ELR (cell line): ENCODE measurements at regions not wholly inside any gene's neighbourhood (a gene's known extent, or its start where the extent isn't known, plus 50 kb on each side); places are given as distances from the start of the nearest gene placed in this dataset.
"Not testable (repeated sequence)": the region's sequence is repeated elsewhere in the genome, so short reads cannot be mapped to it uniquely, and the experiment has no call there.

Source experiments
- DNase-seq: peaks from one replicate; pipeline ENCODE4 v3.0.0-alpha.2; 2015; ENCODE audit warnings: low read depth

DNA sequence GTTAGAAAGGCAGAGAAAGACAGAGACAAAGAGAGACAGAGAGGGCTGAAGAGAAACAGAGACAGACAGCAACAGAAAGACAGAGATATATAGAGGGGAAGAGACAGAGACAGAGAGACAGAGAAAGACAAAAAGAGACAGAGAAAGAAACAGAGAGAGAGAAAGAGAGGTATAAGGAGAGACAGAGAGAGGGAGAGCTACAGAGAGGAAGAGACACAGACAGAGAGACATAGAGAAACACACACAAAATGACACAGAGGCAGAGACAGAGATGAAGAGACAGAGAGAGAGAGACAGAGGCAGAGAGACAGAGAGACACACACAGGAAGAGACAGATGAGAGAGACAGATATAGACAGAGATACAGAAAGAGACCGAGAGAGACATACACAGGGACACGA, 168.6 kb downstream of the TMEM121 start:
- no peak for DNase-seq

DNA sequence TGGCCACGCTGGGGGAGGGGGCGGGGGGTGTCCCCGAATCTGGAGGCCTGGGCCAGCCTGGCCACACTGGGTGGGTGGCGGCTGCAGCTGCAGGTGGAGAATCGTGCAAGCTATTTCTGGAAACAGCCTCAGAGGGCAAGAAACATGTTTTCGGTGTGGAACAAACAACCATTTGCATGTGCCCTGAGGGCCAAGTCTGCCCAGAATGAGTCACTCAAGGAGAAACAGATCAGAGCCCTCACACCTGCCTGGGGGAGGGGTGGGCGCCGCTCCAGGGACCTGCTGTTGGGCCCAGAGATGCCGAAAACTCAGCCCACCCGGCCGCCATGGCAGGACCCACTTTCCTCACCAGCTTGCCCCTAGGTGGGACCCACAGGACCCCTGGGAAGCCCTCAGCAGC, 170.0 kb downstream of the TMEM121 start:
- not testable (repeated sequence) for DNase-seq

DNA sequence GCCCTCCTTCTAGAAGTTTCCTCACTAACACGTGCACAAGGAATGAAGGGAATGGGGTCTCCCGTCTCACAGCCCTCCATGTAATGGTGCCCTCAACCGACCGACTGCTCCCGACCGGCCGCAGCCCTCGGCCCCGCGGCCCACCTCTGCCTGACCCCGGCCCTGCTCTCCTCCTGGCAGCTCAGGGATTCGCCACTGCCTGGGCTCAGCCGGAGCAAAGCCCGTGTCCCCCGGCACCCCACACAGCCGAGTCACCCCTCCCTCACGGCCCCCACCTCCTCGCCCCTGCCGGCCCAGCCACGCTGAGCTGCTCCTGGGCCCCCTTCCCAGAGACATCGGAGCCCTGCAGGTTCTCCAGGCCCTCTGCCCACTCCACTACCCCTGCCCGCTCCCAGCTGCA, 171.0 kb downstream of the TMEM121 start:
- DNase-seq = not testable (repeated sequence)

DNA sequence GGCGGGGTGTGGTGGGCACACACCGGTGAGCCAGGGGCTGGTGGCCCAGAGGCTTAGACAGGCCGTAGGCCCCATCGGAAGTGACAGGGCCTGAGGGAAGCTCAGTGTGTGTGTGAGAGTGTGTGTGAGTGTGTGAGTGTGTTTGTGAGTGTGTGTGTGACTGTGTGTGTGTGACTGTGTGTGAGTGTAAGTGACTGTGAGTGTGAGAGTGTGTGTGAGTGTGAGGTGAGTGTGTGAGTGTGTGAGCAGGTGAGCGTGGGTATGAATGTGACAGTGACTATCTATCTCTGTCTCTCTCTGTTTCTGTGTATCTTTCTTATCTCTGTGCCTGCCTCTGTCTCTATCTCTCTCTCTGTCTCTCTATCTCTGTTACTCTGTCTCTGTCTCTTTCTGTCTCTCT, 171.6 kb downstream of the TMEM121 start:
- DNase-seq = not testable (repeated sequence)

DNA sequence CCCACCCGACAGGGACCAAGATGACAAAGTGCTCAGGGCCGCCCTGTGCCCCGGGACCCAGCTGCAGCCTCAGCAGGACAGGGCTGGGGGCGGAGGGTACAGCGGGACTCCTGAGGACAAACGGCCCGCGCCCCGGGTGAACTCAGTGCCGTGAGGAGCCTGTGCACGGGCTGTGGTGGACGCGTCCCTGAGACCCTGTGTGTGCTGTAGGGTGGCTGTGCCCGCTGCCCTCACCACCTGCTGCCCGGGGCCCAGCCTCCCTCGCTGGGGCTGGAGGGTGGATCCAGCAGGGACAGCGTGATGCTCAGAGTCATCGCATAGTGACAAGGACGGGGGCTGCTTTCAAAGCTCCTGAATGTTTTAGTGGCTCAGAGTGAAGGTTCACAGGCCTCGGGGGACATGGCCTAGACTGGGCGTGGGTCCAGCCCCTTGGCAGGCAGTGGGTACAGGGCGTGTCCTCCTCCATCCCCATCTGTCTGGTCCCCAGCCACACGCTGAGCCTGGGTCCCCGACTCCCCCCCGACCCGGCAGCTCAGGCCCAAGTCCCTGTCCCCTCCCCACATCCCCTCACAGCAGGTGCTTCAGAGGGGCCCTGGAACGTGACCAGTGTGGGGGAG, 172.7 kb downstream of the TMEM121 start:
- DNase-seq = not testable (repeated sequence)

DNA sequence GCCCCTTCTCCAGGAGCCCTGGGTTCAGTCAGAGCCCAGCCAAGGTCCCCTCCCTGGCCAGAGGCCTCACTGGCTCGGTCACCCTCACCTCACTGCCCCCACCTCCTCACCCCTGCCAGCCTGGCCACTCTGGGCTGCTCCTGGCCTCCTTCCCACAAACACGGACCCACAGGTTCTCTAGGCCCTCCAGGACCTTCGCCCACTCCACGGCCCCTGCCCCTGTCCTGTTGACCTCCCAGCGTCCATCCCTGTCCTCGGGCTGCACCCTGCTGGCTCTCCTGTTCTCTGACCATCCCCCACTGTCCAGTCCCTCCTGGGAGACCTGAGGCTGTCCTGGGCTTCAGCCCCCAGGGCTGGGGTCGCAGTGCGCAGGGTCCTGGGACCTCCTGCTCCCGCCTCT, 173.3 kb downstream of the TMEM121 start:
- DNase-seq = not testable (repeated sequence)

DNA sequence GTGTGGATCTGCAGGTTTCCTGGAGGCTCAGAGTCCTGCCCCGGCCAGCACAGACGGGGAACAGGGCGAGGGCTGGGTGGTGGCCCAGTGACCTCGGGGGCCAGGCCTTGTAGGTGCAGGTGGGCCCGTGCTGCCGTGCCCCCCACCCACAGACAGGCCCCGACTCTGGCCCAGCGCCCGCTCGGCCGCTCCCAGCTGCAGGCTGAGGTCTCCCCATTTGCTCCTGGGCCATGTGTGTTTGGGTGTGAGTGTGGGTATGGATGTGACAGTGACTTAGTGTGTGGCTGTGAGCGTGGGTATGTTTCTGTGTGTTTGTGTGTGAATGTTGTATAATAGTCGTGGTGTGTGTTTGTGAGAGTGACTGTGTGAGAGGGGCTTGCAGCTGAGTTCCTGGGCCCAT, 173.8 kb downstream of the TMEM121 start:
- DNase-seq = not testable (repeated sequence)

DNA sequence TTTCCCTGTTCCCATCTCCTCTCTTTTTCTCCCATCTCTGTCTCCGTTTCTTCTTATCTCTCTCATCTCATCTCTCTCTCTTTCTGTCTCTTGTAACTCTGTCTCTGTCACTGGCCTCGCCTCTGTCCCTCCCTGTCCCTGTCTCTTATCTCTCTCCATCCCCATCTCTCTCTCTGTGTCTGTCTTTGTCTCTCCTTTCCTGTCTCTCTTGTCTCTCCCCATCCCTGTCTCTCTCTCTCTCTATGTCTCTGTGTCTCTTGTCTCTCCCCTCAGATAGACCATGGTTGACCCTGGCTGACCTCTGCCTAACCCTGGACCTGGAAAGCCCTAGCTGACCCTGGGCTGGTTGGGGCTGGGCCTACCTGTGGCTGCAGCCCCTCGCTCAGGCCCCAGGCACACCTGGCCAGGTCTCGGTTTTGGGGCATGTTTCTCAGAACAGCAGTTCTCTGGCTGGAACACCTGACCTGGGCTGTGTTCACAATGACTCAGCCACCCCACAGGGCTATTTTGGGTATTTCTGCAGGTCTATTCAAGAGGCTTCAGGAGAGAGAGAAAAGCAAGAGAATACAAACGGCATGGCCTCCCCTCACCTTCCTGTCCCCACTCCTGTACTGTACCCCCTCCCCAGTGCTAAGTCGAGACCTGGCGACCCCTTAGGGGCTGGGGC, 174.4 kb downstream of the TMEM121 start:
- no peak for DNase-seq

DNA sequence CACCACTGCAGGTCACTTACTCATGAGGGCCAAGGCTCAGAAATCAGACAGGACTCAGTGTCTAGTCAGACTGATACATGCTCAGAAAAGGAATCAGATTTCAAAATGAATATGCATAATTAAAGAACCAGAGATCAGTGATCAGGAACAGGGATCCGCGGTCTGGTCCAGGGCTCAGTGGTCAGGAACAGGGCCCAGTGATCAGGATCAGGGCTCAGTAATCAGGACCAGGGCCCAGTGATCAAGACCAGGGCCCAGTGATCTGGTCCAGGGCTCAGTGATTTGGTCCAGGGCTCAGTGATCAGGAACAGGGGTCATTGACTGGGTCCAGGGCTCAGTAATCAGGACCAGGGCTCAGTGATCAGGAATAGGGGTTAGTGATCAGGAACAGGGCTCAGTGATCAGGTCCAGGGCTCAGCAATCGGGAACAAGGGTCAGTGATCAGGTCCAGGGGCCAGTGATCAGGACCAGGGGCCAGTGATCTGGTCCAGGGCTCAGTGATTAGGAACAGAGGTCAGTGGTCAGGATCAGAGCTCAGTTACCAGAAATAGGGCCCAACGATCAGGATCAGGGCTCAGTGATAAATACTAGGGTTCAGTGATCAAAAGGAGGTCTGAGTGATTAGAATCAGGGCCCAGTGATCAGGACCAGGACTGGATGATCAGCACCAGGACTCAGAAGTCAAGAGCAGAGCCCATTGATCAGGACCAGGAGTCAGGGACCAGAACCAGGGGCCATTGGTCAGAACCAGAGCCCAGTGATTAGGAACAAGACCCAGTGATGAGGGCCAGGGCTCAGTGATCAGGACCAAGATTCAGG, 175.3 kb downstream of the TMEM121 start:
- DNase-seq = no peak

DNA sequence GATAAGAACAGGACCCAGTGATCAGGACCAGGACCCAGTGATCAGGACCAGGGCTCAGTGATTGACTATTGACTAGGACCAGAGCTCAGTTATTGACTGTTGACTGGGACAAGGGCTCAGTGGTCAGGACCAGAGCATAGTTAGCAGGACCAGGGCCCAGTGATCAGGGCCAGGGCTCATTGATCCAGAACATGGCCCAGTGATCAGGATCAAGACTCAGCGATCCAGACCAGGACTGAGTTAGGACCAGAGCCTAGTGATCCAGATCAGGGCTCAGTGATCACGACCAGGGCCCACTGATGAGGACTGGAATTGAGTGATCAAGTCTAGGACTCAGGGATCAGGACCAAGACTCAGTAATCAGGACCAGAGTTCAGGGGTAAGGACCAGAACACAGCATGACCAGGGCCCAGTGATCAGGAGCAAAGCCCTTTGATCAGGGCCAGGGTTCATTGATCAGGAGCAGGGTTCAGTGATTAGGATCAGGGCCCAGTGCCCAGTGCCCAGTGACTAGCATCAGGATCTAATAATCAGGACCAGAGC, 176.0 kb downstream of the TMEM121 start:
- no peak for DNase-seq

DNA sequence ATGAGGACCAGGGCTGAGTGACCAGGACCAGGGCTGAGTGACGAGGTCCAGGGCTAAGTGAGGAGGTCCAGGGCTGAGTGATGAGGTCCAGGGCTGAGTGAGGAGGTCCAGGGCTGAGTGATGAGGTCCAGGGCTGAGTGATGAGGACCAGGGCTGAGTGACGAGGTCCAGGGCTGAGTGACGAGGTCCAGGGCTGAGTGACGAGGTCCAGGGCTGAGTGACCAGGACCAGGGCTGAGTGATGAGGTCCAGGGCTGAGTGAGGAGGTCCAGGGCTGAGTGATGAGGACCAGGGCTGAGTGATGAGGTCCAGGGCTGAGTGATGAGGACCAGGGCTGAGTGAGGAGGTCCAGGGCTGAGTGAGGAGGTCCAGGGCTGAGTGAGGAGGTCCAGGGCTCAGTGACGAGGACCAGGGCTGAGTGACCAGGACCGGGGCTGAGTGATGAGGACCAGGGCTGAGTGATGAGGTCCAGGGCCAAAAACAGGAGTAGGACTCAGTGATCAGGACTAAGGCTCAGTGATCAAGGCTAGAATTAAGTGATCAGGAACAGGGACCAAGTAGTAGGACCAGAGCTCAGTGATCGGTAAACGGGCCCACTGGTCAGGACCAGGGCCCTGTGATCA, 176.8 kb downstream of the TMEM121 start:
- not testable (repeated sequence) for DNase-seq

DNA sequence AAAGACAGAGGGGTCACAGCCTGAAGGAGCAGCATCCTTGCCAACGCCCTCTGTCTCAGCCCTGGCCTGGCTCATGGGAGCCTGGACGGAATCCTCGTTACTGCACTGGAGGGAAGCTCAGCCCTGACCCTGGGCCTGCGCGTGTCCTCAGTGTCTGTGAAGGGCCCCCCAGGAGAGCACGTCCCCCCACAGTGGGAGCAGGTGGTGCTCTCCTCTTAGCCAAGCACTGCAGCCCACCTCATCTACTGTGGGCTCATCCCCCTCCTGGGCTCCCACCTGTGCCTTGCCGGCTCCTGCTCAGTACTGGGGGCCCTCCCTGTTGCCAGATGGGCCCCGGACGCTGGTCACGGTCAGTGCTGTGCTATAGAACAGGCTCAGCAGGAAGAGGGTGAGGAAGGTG, 177.7 kb downstream of the TMEM121 start:
- DNase-seq = not testable (repeated sequence)

DNA sequence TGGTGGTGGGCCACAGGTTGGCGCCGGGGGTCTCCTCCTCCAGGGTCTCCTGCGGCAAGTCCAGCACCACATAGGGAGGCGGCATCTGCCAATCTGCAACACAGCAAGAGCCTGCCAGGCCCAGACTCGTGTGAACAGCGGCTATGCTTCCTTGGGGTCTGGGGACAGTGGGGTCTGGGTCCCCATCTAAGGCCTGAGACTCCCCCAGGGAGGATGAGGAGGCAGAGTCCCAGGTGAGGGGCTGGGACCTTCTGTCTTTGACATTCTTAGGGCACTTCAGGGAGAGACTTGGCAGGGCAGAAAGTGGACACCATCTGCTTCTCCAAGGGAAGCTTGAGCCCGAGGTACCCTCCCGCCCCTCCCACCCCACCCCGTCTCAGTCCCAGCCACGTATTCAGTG, 178.1 kb downstream of the TMEM121 start:
- DNase-seq = not testable (repeated sequence)

DNA sequence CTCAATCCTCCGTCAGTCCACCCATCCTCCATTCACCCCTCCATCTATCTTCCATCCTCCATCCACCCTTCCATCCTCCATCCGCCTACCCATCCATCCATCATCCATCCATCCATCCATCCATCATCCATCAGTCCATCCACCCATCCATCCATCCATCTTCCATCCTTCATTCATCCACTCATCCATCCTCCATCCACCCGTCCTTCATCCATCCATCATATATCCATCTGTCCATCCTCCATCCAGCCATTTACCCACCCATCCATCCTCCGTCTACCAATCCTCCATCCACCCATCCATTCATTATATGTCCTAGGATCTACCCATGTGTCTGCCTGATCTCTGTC, 179.1 kb downstream of the TMEM121 start:
- not testable (repeated sequence) for DNase-seq

DNA sequence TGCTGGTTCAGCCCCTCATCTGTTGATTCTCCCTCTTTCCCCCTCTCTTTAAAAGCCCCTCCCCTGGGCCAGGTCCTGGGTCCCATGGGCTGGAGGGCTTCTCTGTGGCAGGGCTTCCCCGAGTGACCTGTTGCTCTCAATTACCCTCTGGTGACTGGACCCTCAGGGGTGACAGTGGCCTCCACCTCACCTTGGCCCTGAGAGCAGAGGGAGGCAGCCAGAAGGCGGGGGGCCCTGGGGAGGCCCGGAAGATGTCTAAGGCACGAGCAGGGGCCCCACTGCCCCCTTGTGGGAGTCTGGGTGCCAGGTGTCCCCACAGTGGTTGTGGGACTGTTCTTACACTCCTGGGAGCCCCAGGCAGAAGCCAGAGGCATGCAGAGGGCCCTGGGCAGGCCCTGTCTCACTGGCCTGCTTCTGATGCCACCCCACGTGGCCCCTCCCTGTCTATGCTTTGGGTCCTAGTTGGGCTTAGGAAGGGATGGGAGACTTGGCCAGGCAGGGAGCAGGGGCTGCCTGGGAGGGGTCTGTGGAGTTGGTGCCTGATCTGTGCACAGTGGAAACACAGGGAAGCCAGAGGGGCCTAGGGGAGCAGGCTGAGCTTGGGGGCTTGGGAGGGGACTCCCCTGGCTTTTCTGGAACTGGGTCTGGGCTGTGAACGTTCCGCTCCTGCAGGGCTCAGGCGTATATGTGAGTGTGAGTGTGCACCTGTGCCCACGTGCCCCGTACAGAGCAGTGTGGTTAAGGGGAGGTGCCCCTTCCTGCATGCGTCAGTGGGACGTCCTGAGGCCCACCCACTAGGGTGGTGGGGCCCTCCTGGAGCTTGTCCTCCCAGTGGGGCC, 179.7 kb downstream of the TMEM121 start:
- not testable (repeated sequence) for DNase-seq

DNA sequence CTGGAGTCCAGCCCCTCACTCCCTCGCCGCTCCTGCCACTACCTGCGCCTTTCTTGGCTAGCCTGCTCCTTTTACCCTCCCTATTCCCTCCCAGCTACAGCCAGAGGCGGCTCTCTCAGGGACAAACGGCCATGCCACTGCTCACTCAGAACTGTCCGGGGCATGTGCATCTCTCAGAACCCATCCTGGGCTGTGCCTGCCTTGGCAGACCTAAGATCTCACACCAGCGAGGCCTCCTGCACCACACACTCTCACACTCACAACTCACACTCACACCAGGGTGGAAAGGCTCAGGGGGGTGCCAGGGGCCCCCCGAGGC, 180.3 kb downstream of the TMEM121 start:
- DNase-seq = not testable (repeated sequence)

DNA sequence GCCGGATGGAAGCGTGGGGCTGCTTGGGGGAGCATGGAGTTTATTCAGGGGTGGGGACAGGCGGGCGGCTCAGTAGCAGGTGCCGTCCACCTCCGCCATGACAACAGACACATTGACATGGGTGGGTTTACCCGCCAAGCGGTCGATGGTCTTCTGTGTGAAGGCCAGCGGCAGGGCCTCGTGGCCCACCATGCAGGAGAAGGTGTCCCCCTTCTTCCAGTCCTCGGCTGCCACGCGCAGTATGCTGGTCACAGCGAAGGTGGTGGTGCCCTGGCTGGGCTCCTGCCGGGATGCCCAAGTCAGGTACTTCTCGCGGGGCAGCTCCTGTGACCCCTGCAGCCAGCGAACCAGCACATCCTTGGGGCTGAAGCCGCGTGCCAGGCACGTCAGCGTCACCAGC, 180.7 kb downstream of the TMEM121 start:
- not testable (repeated sequence) for DNase-seq

DNA sequence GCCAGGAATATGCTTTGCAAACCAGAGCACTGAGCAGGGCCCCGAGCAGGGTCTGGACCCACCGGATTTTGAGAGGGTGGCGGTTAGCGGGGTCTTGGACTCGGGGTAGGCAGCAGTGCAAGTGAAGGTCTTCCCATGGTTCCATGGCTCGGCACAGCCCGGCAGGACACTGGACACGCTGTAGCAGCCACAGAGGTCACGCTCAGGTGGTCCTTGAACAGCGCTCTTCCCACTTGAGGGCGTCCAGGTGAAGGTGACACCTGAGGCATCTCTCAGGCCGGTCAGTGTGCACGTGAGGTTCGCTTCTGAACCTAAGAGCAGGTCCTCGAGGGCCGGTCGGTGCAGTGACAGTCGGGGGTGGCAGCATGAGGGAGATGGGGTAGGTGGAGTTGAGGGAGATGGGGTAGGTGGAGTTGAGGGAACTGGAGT, 181.4 kb downstream of the TMEM121 start:
- not testable (repeated sequence) for DNase-seq

DNA sequence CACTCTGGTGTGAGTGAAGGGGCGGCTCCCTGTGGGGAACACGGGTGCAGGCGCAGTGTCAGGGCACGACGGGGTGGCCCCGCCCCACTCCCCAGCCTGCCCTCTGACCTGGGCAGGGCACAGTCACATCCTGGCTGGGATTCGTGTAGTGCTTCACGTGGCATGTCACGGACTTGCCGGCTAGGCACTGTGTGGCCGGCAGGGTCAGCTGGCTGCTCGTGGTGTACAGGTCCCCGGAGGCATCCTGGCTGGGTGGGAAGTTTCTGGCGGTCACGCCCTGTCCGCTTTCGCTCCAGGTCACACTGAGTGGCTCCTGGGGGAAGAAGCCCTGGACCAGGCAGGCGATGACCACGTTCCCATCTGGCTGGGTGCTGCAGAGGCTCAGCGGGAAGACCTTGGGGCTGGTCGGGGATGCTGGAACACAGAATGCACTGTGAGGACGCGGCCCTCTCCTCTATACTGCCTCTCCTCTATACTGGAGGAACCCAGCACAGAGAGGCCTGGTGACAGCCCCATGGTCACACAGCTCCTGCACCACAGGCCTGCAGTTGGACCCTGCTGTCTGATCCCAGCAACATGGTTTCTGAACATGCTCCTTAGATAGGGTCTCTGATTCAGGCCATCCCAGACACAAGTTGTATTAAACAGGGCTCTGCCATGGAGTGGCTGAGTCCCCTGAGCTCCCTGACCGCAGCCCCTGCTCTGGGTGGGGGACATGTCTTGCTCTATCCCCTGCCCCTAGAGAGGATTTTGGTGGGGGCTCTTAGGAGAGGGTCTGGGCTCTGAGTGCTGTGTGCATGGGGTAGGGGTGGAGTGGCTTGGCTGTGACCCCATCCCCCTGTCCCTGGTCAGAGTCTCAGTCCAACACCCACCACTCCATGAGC, 182.1 kb downstream of the TMEM121 start:
- not testable (repeated sequence) for DNase-seq

DNA sequence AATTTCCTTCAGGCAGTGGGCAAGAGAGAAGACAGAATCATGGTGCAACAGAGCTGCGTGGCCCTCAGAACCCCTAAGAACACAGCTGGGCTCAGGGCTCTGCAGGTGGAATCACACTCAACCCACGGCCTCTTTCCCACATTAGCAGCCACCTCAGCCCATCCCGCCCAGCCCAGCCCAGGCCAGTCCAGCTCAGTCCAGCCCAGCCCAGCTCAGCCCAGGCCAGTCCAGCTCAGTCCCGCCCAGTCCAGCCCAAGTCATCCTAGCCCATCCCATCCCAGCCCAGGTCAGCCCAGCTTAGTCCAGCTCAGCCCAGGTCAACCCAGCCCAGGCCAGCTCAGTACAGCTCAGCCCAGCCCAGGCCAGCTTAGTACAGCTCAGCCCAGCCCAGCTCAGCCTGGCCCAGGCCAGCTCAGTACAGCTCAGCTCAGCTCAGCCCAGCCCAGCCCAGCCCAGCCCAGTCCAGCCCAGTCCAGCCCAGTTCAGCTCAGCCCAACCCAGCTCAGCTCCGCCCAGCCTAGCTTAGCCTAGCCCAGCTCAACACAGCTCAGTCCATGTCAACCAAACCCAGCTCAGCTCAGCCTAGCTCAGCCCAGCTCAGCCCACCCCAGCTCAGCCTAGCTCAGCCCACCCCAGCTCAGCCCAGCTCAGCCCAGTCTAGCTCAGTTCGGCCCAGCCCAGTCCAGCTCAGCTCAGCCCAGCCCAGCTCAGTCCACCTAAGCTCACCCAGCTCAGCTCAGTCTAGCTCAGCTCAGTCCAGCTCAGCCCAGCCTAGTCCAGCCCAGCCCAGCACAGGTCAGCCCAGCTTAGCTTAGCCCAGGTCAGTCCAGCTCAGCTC, 183.1 kb downstream of the TMEM121 start:
- no peak for DNase-seq
